Thyroid gland (tissue), 4 donors: ENCODE measurements at regions not wholly inside any gene's neighbourhood (a gene's known extent, or its start where the extent isn't known, plus 50 kb on each side); places are given as distances from the start of the nearest gene placed in this dataset.

ENCODE experiments used
- POLR2A ChIP-seq, 2 donors: fragments of 450-650 bp; IDR thresholded peaks; one replicate each; pipeline ENCODE4 v1.6.1; 2017; ENCODE audit warnings: antibody characterized with exemption in 2 of 2, mild to moderate bottlenecking in 2 of 2, moderate library complexity in 1 of 2
- TF ChIP-seq, protein P1 (sequence below), 6 experiments: fragments of 200-600 bp in 3 of 6; fragments of 450-650 bp in 3 of 6; sonication (generic) in 3 of 6; IDR thresholded peaks; one replicate each; pipeline ENCODE4 v1.5.1; 2016 to 2019; ENCODE audit warnings: antibody characterized with exemption in 6 of 6, mild to moderate bottlenecking in 2 of 6, inconsistent platforms in 1 of 6, moderate library complexity in 1 of 6

DNA sequence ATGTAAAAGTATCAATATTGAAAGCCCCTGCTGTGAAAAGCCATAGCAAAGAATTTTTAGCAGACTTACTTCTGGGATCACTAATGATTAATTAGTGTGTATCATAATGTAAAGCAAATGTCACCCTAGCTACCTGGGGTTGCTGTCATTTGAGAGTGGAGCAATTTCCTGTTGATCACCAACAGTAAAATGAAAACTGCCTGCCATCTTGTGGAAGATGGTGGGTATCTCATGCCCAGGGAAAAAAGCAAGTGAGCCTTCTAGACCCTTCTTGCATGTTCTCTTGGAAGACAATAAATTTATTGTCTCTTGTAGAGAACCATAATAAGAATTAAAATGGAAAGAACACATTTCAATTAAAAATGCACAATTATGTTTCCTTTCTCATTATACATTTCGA, 360.2 kb downstream of the ZIC3 start:
- TF ChIP-seq, protein P1, sequence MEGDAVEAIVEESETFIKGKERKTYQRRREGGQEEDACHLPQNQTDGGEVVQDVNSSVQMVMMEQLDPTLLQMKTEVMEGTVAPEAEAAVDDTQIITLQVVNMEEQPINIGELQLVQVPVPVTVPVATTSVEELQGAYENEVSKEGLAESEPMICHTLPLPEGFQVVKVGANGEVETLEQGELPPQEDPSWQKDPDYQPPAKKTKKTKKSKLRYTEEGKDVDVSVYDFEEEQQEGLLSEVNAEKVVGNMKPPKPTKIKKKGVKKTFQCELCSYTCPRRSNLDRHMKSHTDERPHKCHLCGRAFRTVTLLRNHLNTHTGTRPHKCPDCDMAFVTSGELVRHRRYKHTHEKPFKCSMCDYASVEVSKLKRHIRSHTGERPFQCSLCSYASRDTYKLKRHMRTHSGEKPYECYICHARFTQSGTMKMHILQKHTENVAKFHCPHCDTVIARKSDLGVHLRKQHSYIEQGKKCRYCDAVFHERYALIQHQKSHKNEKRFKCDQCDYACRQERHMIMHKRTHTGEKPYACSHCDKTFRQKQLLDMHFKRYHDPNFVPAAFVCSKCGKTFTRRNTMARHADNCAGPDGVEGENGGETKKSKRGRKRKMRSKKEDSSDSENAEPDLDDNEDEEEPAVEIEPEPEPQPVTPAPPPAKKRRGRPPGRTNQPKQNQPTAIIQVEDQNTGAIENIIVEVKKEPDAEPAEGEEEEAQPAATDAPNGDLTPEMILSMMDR (IDR thresholded peaks at IDR 0.05): no peak
- TF ChIP-seq POLR2A (IDR thresholded peaks at IDR 0.05): no peak
